ENCODE measurements at regions not wholly inside any gene's neighbourhood (a gene's known extent, or its start where the extent isn't known, plus 50 kb on each side); places are given as distances from the start of the nearest gene placed in this dataset.

GRCh38 chr3:170814822-170815221 lies 55.2 kb downstream of the RPL22L1 start:
- ChIA-PET POLR2A (ENCODE audit: partially characterized antibody) (no interaction called here), CTCF (ENCODE audit: partially characterized antibody) (interaction anchor here (1.1 to 5.0 kb wide), 3 partner anchors 12 to 35 kb away, joined by 3 to 38 read pairs (median 3); no protein-coding TSS in a partner anchor)
- no peak overlapping the region for H3K27ac ChIP-seq (ENCODE audit: low read depth, low read length)
- Mint-ChIP-seq H3K4me3 (no peak overlapping the region), H3K9me3 (no peaks in the 10 kb centered on the region), H3K36me3 (no peaks in the 10 kb centered on the region), H3K27me3 (peaks cover 0 to 5% of the 10 kb centered on the region in 2 donors), H3K4me1 (peaks cover 0 to 4% (median under 1%) of the 10 kb centered on the region in 4 donors), H3K27ac (no peak overlapping the region)
- H3K9me3 ChIP-seq (ENCODE audit: control insufficient read depth in 1 of 2, low read length in 2 of 2), result no peaks in the 10 kb centered on the region
- no peak for DNase-seq
- no peaks in the 10 kb centered on the region for H3K4me1 ChIP-seq (ENCODE audit: insufficient read depth, low read length)
- no peaks in the 10 kb centered on the region for H3K36me3 ChIP-seq (ENCODE audit: insufficient read depth, low read length)
- no peak overlapping the region for H3K4me3 ChIP-seq (ENCODE audit: low read length in 2 of 2)
- intact Hi-C loops (cut with micrococcal nuclease), result no loop called here
- no peaks in the 10 kb centered on the region for H3K27me3 ChIP-seq (ENCODE audit: insufficient read depth, low read length)

- Mint-ChIP-seq H3K36me3 (no peaks in the 10 kb centered on the region), H3K4me1 (peaks cover 0 to 5% (median under 1%) of the 10 kb centered on the region in 4 donors), H3K9me3 (no peaks in the 10 kb centered on the region), H3K27ac (no peak overlapping the region), H3K4me3 (no peak overlapping the region), H3K27me3 (no peaks in the 10 kb centered on the region)
- H3K4me1 ChIP-seq (ENCODE audit: insufficient read depth, low read length), result no peaks in the 10 kb centered on the region
- no peak for DNase-seq
- H3K4me3 ChIP-seq (ENCODE audit: low read length in 2 of 2), result no peak overlapping the region
- H3K36me3 ChIP-seq (ENCODE audit: insufficient read depth, low read length), result no peaks in the 10 kb centered on the region
- intact Hi-C loops (cut with micrococcal nuclease), result no loop called here
- no peak overlapping the region for H3K27ac ChIP-seq (ENCODE audit: low read depth, low read length)
- no peaks in the 10 kb centered on the region for H3K9me3 ChIP-seq (ENCODE audit: control insufficient read depth in 1 of 2, low read length in 2 of 2)
- CTCF ChIA-PET (ENCODE audit: partially characterized antibody), result interaction anchor here (1.2 to 6.3 kb wide), 11 partner anchors 10 to 1050 kb away, joined by 3 to 97 read pairs (median 7); partner anchors contain the start of gene RPL22L1
- no peaks in the 10 kb centered on the region for H3K27me3 ChIP-seq (ENCODE audit: insufficient read depth, low read length)
- POLR2A ChIA-PET (ENCODE audit: partially characterized antibody), result no interaction called here
These were observed 56.7 kb downstream of the RPL22L1 start for GRCh38 chr3:170813266-170813665.

GRCh38 chr3:170811928-170812591 lies 57.9 kb downstream of the RPL22L1 start:
- no peak overlapping the region for H3K27ac Mint-ChIP-seq
- H3K9me3 ChIP-seq (ENCODE audit: control insufficient read depth in 1 of 2, low read length in 2 of 2), result no peaks in the 10 kb centered on the region
- H3K4me3 ChIP-seq (ENCODE audit: low read length in 2 of 2), result no peak overlapping the region
- H3K27me3 Mint-ChIP-seq, result peaks cover 0 to 2% of the 10 kb centered on the region in 2 donors
- intact Hi-C loops (cut with micrococcal nuclease), result loop anchor here (1.0 kb wide), 3 partner anchors 58 to 949 kb away; partner anchors contain the start of gene RPL22L1
- no peaks in the 10 kb centered on the region for H3K36me3 ChIP-seq (ENCODE audit: insufficient read depth, low read length)
- peak; percentile 64 to 73 (median 67) for DNase-seq
- no peaks in the 10 kb centered on the region for H3K4me1 ChIP-seq (ENCODE audit: insufficient read depth, low read length)
- no peaks in the 10 kb centered on the region for H3K36me3 Mint-ChIP-seq
- CTCF ChIA-PET (ENCODE audit: partially characterized antibody), result interaction anchor here (0.7 to 6.3 kb wide), 40 partner anchors 9 to 1080 kb away, joined by 3 to 97 read pairs (median 4); partner anchors contain the start of gene RPL22L1
- peaks cover 0 to 5% (median under 1%) of the 10 kb centered on the region in 4 donors for H3K4me1 Mint-ChIP-seq
- POLR2A ChIA-PET (ENCODE audit: partially characterized antibody), result no interaction called here
- no peaks in the 10 kb centered on the region for H3K27me3 ChIP-seq (ENCODE audit: insufficient read depth, low read length)
- H3K27ac ChIP-seq (ENCODE audit: low read depth, low read length), result no peak overlapping the region
- no peak overlapping the region for H3K4me3 Mint-ChIP-seq
- peaks cover 0 to 3% (median 0%) of the 10 kb centered on the region in 8 donors for H3K9me3 Mint-ChIP-seq

- H3K36me3 Mint-ChIP-seq, result no peaks in the 10 kb centered on the region
- H3K36me3 ChIP-seq (ENCODE audit: insufficient read depth, low read length), result no peaks in the 10 kb centered on the region
- ChIA-PET POLR2A (ENCODE audit: partially characterized antibody) (no interaction called here), CTCF (ENCODE audit: partially characterized antibody) (interaction anchor here (0.7 to 6.3 kb wide), 38 partner anchors 8 to 1079 kb away, joined by 3 to 97 read pairs (median 4); partner anchors contain the start of gene RPL22L1)
- intact Hi-C loops (cut with micrococcal nuclease), result no loop called here
- peaks cover 0 to 5% (median under 1%) of the 10 kb centered on the region in 4 donors for H3K4me1 Mint-ChIP-seq
- H3K27me3 Mint-ChIP-seq, result peaks cover 0 to 2% of the 10 kb centered on the region in 2 donors
- H3K4me3 ChIP-seq (ENCODE audit: low read length in 2 of 2), result no peak overlapping the region
- DNase-seq, result no peak
- no peaks in the 10 kb centered on the region for H3K27me3 ChIP-seq (ENCODE audit: insufficient read depth, low read length)
- no peak overlapping the region for H3K27ac ChIP-seq (ENCODE audit: low read depth, low read length)
- no peak overlapping the region for H3K4me3 Mint-ChIP-seq
- H3K9me3 ChIP-seq (ENCODE audit: control insufficient read depth in 1 of 2, low read length in 2 of 2), result no peaks in the 10 kb centered on the region
- H3K27ac Mint-ChIP-seq, result no peak overlapping the region
- no peaks in the 10 kb centered on the region for H3K4me1 ChIP-seq (ENCODE audit: insufficient read depth, low read length)
- peaks cover 0 to 3% (median 0%) of the 10 kb centered on the region in 8 donors for H3K9me3 Mint-ChIP-seq
These were observed 58.5 kb downstream of the RPL22L1 start for GRCh38 chr3:170811515-170811914.

- ChIA-PET POLR2A (ENCODE audit: partially characterized antibody) (no interaction called here), CTCF (ENCODE audit: partially characterized antibody) (interaction anchor here (1.1 to 6.3 kb wide), 6 partner anchors 7 to 946 kb away, joined by 6 to 97 read pairs (median 24); no protein-coding TSS in a partner anchor)
- no peak overlapping the region for H3K27ac Mint-ChIP-seq
- Histone ChIP-seq H3K4me1 (ENCODE audit: insufficient read depth, low read length) (no peaks in the 10 kb centered on the region), H3K27me3 (ENCODE audit: insufficient read depth, low read length) (no peaks in the 10 kb centered on the region), H3K36me3 (ENCODE audit: insufficient read depth, low read length) (no peaks in the 10 kb centered on the region), H3K27ac (ENCODE audit: low read depth, low read length) (no peak overlapping the region), H3K4me3 (ENCODE audit: low read length in 2 of 2) (no peak overlapping the region), H3K9me3 (ENCODE audit: control insufficient read depth in 1 of 2, low read length in 2 of 2) (no peaks in the 10 kb centered on the region)
- H3K36me3 Mint-ChIP-seq, result no peaks in the 10 kb centered on the region
- no peak overlapping the region for H3K4me3 Mint-ChIP-seq
- peaks cover 3 to 5% of the 10 kb centered on the region in 2 donors for H3K27me3 Mint-ChIP-seq
- peaks cover 0 to 5% (median under 1%) of the 10 kb centered on the region in 4 donors for H3K4me1 Mint-ChIP-seq
- DNase-seq, result no peak
- intact Hi-C loops (cut with micrococcal nuclease), result no loop called here
- H3K9me3 Mint-ChIP-seq, result peaks cover 0 to 3% (median 0%) of the 10 kb centered on the region in 8 donors
These were observed 60.0 kb downstream of the RPL22L1 start for GRCh38 chr3:170809975-170810357.

- POLR2A ChIA-PET (ENCODE audit: partially characterized antibody), result no interaction called here
- H3K4me3 Mint-ChIP-seq, result peak overlapping the region in 1 of 8 donors; percentile 1
- H3K4me1 Mint-ChIP-seq, result peaks cover 0 to 5% (median under 1%) of the 10 kb centered on the region in 4 donors
- H3K27ac Mint-ChIP-seq, result no peak overlapping the region
- Histone ChIP-seq H3K27me3 (ENCODE audit: insufficient read depth, low read length) (no peaks in the 10 kb centered on the region), H3K36me3 (ENCODE audit: insufficient read depth, low read length) (no peaks in the 10 kb centered on the region), H3K9me3 (ENCODE audit: control insufficient read depth in 1 of 2, low read length in 2 of 2) (no peaks in the 10 kb centered on the region), H3K4me3 (ENCODE audit: low read length in 2 of 2) (no peak overlapping the region), H3K4me1 (ENCODE audit: insufficient read depth, low read length) (no peaks in the 10 kb centered on the region), H3K27ac (ENCODE audit: low read depth, low read length) (no peak overlapping the region)
- intact Hi-C loops (cut with micrococcal nuclease), result no loop called here
- H3K27me3 Mint-ChIP-seq, result peaks cover 7 to 10% of the 10 kb centered on the region in 2 donors
- no peak for DNase-seq
- CTCF ChIA-PET (ENCODE audit: partially characterized antibody), result interaction anchor here (0.6 to 6.3 kb wide), 4 partner anchors 57 to 500 kb away, joined by 3 to 97 read pairs (median 14); no protein-coding TSS in a partner anchor
- H3K9me3 Mint-ChIP-seq, result peaks cover 0 to 3% (median 0%) of the 10 kb centered on the region in 8 donors
- H3K36me3 Mint-ChIP-seq, result no peaks in the 10 kb centered on the region
These were observed 60.7 kb downstream of the RPL22L1 start for GRCh38 chr3:170809007-170809974.

Measured in CD4-positive, alpha-beta memory T cell (primary cell).